ENCODE measurements at regions not wholly inside any gene's neighbourhood (a gene's known extent, or its start where the extent isn't known, plus 50 kb on each side); places are given as distances from the start of the nearest gene placed in this dataset.

GRCh38 chr12:30269496-30269895 is 426.2 kb downstream of the IPO8 start:
- Histone ChIP-seq H3K27me3 (no peaks in the 10 kb centered on the region), H3K36me3 (no peaks in the 10 kb centered on the region), H3K4me3 (no peak overlapping the region), H3K4me1 (no peaks in the 10 kb centered on the region), H3K27ac (no peak overlapping the region), H3K9me3 (peaks cover 3% of the 10 kb centered on the region)
- no peak for DNase-seq
- TF ChIP-seq CTCF (IDR thresholded peaks at IDR 0.05) = no peak
- intact Hi-C loops (cut with DNase I) = no loop called here
- no peak for ATAC-seq

- intact Hi-C loops (cut with DNase I) = no loop called here
- H3K27ac ChIP-seq = no peak overlapping the region
- H3K4me1 ChIP-seq = no peaks in the 10 kb centered on the region
- no peaks in the 10 kb centered on the region for H3K36me3 ChIP-seq
- peaks cover 3% of the 10 kb centered on the region for H3K9me3 ChIP-seq
- no peak for ATAC-seq
- no peak for DNase-seq
- TF ChIP-seq CTCF (IDR thresholded peaks at IDR 0.05) = no peak
- no peak overlapping the region for H3K4me3 ChIP-seq
- no peaks in the 10 kb centered on the region for H3K27me3 ChIP-seq
Observed at GRCh38 chr12:30268041-30268440, 427.6 kb downstream of the IPO8 start.

GRCh38 chr12:30263434-30263833 is 432.2 kb downstream of the IPO8 start:
- no peak for DNase-seq
- no peak overlapping the region for H3K27ac ChIP-seq
- H3K36me3 ChIP-seq = no peaks in the 10 kb centered on the region
- no peak for TF ChIP-seq CTCF (IDR thresholded peaks at IDR 0.05)
- ATAC-seq = no peak
- no peak overlapping the region for H3K4me3 ChIP-seq
- no peaks in the 10 kb centered on the region for H3K4me1 ChIP-seq
- intact Hi-C loops (cut with DNase I) = no loop called here
- no peaks in the 10 kb centered on the region for H3K27me3 ChIP-seq
- peaks cover 3% of the 10 kb centered on the region for H3K9me3 ChIP-seq

GRCh38 chr12:30257618-30258017 is 438.1 kb downstream of the IPO8 start:
- no peak for ATAC-seq
- H3K27me3 ChIP-seq = no peaks in the 10 kb centered on the region
- H3K36me3 ChIP-seq = no peaks in the 10 kb centered on the region
- no peak for TF ChIP-seq CTCF (IDR thresholded peaks at IDR 0.05)
- H3K27ac ChIP-seq = no peak overlapping the region
- no peaks in the 10 kb centered on the region for H3K9me3 ChIP-seq
- no peaks in the 10 kb centered on the region for H3K4me1 ChIP-seq
- intact Hi-C loops (cut with DNase I) = no loop called here
- H3K4me3 ChIP-seq = no peak overlapping the region
- DNase-seq = no peak

GRCh38 chr12:30251546-30251945 is 444.1 kb downstream of the IPO8 start:
- Histone ChIP-seq H3K4me1 (no peaks in the 10 kb centered on the region), H3K27ac (no peak overlapping the region), H3K36me3 (no peaks in the 10 kb centered on the region), H3K4me3 (no peak overlapping the region), H3K9me3 (no peaks in the 10 kb centered on the region), H3K27me3 (no peaks in the 10 kb centered on the region)
- DNase-seq (no peak), ATAC-seq (no peak)
- no peak for TF ChIP-seq CTCF (IDR thresholded peaks at IDR 0.05)
- intact Hi-C loops (cut with DNase I) = no loop called here

GRCh38 chr12:30243426-30243825 is 452.2 kb downstream of the IPO8 start:
- no peaks in the 10 kb centered on the region for H3K4me1 ChIP-seq
- no peak for DNase-seq
- no peaks in the 10 kb centered on the region for H3K36me3 ChIP-seq
- intact Hi-C loops (cut with DNase I) = no loop called here
- H3K27me3 ChIP-seq = no peaks in the 10 kb centered on the region
- H3K27ac ChIP-seq = no peak overlapping the region
- no peak for TF ChIP-seq CTCF (IDR thresholded peaks at IDR 0.05)
- H3K9me3 ChIP-seq = no peaks in the 10 kb centered on the region
- no peak overlapping the region for H3K4me3 ChIP-seq
- no peak for ATAC-seq
